GM04504 (cell line): ENCODE measurements at regions not wholly inside any gene's neighbourhood (a gene's known extent, or its start where the extent isn't known, plus 50 kb on each side); places are given as distances from the start of the nearest gene placed in this dataset.
"Not testable (repeated sequence)": the region's sequence is repeated elsewhere in the genome, so short reads cannot be mapped to it uniquely, and the experiment has no call there.

Source experiments
- DNase-seq: peaks from one replicate; pipeline ENCODE4 v3.0.0-alpha.2; 2012; ENCODE audit warnings: low read depth

DNA sequence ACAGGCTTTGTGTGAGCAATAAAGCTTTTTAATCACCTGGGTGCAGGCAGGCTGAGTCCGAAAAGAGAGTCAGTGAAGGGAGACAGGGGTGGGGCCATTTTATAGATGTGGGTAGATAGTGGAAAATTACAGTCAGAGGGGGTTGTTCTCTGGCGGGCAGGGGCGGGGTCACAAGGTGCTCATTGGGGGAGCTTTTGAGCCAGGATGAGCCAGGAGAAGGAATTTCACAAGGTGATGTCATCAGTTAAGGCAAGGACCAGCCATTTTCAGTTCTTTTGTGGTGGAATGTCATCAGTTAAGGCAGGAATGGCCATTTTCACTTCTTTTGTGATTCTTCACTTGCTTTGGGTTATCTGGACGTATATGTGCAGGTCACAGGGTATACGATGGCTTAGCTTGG, 571.3 kb upstream of the PCDH7 start:
- DNase-seq = not testable (repeated sequence)

- DNase-seq = not testable (repeated sequence)
Measured at GRCh38 chr4:30149539-30149938, 570.6 kb upstream of the PCDH7 start.

DNA sequence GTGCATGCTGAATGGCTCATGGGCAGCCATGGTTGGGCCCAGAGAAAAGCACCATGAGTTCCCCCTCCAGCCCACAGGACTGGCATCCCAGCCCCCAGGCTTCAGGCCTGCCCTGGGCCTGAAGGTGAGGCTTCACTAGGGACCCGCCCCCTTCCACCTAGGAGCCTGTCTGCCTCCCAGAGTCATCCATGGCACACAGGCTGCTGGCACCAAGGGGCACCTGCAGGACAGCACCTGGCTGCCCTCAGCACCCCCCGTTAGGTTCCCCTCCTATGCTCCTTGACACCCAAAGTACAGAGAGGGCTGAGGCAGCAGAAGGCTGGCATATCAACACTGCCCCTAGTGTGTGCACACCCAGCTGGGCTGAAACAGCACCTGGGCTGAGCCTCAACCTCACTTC, 566.7 kb upstream of the PCDH7 start:
- no peak for DNase-seq

DNA sequence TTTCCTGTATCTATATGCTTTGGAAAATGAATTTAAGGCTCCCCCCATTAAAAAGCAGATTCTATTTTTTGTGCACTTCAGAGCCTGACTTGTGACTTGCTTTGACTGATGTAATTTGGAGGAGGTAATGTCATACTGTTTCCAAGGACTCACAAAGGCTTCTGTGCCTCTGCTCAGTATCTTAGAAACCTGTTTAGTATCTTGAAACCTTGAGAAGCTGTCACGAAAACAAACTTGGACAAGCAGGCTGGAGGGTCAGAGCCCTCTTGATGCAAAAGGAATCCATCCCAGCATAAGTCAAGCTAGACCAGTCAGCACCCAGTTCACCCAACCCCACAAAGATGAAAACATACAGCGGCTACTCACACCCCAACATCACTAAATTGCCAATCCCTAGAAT, 560.0 kb upstream of the PCDH7 start:
- no peak for DNase-seq

DNA sequence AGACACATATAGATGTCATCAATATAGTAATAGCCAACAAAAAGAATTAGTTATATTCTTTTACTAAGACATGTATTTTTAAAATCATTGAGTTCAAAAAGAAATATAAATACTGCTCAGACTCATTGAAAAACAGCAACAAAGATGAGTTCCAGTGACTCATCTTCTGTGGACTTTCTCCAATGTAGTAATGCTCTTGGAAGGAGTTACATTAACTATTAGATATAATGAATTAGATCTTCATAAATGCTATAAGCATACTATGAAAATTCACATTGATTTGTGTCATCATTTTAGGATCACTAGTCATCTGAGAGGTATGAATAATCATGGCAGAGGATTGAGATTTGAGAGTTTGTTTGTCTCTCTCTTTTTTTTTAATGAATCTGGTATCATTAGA, 547.8 kb upstream of the PCDH7 start:
- DNase-seq = no peak

DNA sequence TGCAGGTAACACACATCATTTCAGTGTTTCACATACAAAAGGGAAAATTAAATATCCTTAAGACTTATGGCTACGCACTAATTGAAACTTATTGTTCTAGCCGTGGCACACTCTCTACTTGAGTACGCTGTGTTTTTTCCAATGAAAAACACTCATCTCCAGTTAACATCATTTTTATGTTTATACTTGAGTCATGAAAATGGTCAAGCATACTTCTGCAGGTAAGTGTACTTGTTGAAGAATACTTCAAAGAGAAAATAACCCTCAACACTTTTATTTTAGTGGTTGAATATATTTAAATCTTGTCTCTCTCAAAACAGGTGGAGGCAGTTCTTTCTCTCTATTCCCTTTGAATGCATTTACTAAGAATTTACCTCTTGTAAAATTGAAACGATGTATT, 538.7 kb upstream of the PCDH7 start:
- no peak for DNase-seq

DNA sequence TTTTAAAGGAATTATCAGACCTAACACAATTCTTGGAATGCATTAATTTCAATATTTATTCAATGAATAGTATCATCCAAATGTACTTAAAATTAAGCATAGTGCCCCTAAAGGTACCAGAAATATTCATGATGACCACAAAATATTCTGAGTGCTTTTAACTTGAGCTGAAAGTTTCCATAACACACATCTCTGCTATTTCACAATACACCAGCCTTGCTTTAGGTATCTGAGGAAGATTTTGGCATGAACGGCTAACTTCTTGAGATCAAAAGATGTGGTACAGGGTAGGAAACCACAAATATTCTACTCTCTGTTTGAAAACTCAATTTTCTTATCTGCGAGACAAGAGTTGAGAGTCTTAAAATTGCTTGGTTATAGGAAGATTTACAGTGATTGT, 538.3 kb upstream of the PCDH7 start:
- DNase-seq = no peak

GRCh38 chr4:30182786-30183185, 537.4 kb upstream of the PCDH7 start:
- no peak for DNase-seq

DNA sequence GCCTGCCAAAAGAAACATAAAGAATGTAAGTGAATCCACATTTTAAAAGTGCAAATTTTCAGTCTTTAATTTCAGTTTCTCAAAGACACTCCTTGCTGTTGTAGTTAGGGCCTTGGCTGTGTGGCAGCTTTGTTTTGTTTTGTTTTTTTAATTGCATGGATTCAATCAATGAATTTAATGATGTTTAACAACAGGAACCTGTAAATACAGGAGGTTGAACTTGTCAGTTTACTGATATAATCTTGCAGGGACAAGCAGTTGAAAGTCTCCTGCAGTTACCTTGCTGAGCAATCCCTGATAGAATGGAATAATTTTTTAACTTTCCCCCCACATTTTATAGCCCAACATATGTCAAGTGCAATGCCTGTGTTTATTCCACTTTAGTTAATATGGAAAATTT, 528.3 kb upstream of the PCDH7 start:
- DNase-seq = no peak

DNA sequence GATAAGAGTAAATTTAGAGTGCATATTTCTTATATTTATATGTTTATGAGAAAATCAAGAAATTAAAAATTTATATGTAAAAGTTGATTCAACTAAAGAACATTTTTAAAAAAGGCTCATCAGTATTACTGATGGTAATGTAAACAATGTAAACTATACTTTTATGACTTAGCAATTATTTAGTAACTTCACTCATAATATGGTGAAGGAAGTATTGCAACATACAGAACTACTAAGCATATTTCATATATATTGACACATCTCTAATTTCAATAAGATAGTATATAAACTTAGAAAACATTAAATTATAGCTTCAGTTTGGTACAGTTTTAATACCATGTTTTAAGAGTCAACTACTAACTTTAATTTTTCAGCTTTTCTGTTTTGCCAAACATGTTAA, 512.8 kb upstream of the PCDH7 start:
- DNase-seq = no peak

DNA sequence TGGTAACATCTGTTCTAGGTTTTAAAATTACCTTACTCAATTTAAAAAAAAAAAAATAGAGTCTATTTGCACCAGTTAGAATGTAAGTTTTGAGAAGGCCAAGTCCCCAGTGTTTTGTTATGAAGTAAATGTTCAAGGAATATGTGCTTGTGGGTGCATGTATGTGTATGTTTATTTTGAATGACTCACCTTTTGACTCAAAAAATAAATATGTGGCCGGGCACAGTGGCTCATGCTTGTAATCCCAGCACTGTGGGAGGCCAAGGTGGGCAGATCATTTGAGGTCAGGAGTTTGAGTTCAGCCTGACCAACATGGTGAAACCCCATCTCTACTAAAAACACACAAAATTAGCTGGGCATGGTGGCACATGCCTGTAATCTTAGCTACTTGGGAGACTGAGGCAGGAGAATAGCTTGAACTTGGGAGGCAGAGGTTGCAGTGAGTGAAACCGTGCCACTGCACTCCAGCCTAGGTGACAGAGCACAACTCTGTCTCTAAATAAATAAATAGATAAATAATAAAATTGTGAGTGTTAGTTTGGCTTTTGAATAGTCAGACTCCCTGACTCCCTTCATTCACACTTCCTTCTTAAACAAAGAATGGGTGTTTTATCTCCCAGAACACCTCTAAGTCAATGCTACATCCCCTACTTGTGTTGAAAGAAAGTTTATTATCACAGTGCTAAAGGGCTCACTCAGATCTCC, 511.3 kb upstream of the PCDH7 start:
- no peak for DNase-seq

DNA sequence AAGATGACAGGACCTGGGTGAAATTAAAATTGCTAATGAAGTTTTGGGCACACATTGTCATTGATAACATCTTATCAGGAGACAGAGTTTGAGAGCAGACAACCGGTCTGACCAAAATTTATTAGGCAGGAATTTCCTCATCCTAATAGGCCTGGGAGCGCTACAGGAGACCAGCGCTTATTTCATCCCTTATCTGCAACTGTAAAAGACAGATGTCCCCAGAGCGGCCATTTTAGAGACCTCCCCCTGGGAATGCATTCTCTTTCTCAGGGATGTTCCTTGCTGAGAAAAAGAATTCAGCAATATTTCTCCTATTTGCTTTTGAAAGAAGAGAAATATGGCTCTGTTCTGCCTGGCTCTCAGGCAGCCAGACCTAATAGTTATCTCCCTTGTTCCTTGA, 504.2 kb upstream of the PCDH7 start:
- DNase-seq = not testable (repeated sequence)

- DNase-seq = no peak
Measured at GRCh38 chr4:30245140-30245539, 475.0 kb upstream of the PCDH7 start.

- no peak for DNase-seq
Measured at GRCh38 chr4:30256116-30256832, 463.9 kb upstream of the PCDH7 start.

- DNase-seq = no peak
Measured at GRCh38 chr4:30258949-30259348, 461.2 kb upstream of the PCDH7 start.

DNA sequence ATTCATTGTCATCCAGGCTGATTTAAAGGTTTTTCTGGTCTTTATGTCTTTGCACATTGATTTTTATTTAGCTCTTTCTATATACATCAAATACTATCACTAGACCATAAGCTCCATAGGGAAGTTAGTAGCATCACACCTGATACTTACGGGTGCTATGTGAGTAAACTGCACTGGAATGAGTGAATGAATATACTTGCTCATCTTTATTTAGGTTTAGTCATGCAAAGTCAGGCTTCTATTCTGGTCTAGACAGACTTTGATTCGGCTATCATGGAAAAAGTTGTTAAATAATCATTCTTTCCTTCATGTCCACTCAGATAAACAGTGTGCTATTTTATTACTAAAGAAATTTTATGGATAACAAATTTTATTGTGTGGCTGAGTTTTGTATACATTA, 457.8 kb upstream of the PCDH7 start:
- no peak for DNase-seq

- DNase-seq = no peak
Measured at GRCh38 chr4:30264465-30264864, 455.7 kb upstream of the PCDH7 start.

DNA sequence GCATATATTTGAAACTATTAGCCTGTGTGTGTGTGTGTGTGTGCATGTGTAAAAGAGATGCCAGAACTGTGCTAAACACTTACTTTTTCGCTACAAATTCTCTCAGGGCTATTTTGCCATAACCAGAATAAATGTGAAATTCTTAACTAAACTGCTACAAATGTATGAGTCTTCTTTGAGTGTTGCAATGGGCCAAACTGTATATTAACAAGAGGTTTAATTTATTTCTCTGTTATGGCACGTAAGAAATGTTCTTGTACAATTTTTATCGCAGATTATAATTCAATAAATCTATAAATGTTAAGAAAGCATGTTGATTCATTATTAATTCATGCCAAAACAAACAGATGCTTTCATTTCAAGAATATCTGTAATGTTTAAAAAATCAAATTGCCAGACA, 454.5 kb upstream of the PCDH7 start:
- DNase-seq = no peak

- DNase-seq = no peak
Measured at GRCh38 chr4:30268370-30268769, 451.8 kb upstream of the PCDH7 start.

GRCh38 chr4:30269850-30270249, 450.3 kb upstream of the PCDH7 start:
- no peak for DNase-seq

GRCh38 chr4:30281986-30282385, 438.2 kb upstream of the PCDH7 start:
- no peak for DNase-seq

GRCh38 chr4:30283336-30283735, 436.8 kb upstream of the PCDH7 start:
- DNase-seq = no peak

GRCh38 chr4:30294295-30294694, 425.9 kb upstream of the PCDH7 start:
- no peak for DNase-seq

- no peak for DNase-seq
Measured at GRCh38 chr4:30295652-30296051, 424.5 kb upstream of the PCDH7 start.
